Suprapubic skin (tissue), 4 donors: ENCODE measurements at regions not wholly inside any gene's neighbourhood (a gene's known extent, or its start where the extent isn't known, plus 50 kb on each side); places are given as distances from the start of the nearest gene placed in this dataset.

ENCODE experiments used
- POLR2A ChIP-seq, 2 donors: fragments of 450-650 bp; IDR thresholded peaks; one replicate each; pipeline ENCODE4 v1.6.1; 2017; ENCODE audit warnings: antibody characterized with exemption in 2 of 2, mild to moderate bottlenecking in 2 of 2, moderate library complexity in 2 of 2
- POLR2AphosphoS5 ChIP-seq, 3 donors: sonication (generic); formaldehyde crosslinking; IDR thresholded peaks; one replicate each; pipeline ENCODE4 v1.6.1; 2017; ENCODE audit warnings: antibody characterized with exemption in 3 of 3

DNA sequence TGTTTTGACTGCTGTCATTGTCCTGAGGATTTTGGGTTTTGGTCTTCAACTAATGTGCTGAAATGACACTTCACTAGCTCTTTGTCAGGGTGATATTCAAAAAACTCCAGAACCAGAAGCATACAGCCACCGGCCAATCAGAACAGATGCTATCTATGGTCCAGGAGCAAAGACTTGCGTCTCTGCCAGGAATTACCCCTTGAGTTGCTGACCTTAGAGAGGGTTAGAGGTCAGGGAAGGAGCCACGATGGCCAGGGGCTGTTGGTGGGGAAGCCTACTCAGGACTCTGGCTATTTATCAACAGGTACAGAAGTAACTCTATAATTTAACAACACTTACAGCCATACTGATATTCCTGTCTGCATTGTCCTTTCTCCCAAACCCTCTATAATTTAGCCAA lies 356.8 kb downstream of the EFNA5 start:
- TF ChIP-seq POLR2A (IDR thresholded peaks at IDR 0.05) (no peak), POLR2AphosphoS5 (IDR thresholded peaks at IDR 0.05) (no peak)
